ENCODE measurements at regions not wholly inside any gene's neighbourhood (a gene's known extent, or its start where the extent isn't known, plus 50 kb on each side); places are given as distances from the start of the nearest gene placed in this dataset.

GRCh38 chr5:88948746-88949600 lies 66.0 kb upstream of the MEF2C start:
- no peak for DNase-seq (ENCODE audit: low read depth in 2 of 2, low spot score in 1 of 2)

- no peak for DNase-seq (ENCODE audit: low read depth in 2 of 2, low spot score in 1 of 2)
Observed at GRCh38 chr5:88944751-88945531, 62.0 kb upstream of the MEF2C start.

DNA sequence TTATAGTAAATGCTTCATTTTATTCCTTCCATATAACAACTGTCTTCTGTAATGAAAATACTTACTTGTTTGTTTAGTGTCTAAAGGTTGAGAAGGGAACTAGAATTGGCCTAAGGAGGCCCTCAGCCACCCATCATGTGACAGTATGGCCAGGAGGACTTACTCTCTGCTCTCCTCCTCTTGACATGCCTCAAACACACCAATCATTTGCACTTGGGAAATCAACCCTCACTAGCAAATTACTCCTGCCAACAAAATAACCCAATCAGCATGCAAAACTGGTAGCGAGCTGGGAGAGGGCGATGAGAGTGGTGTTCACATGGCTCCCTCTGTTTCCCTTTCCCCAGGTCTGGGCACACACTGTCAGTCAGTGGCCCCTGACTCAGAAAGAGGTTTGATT lies 58.6 kb upstream of the MEF2C start:
- no peak for DNase-seq (ENCODE audit: low read depth in 2 of 2, low spot score in 1 of 2)

- DNase-seq (ENCODE audit: low read depth in 2 of 2, low spot score in 1 of 2), result no peak
Observed at GRCh38 chr5:88940713-88941112, 57.7 kb upstream of the MEF2C start.

DNA sequence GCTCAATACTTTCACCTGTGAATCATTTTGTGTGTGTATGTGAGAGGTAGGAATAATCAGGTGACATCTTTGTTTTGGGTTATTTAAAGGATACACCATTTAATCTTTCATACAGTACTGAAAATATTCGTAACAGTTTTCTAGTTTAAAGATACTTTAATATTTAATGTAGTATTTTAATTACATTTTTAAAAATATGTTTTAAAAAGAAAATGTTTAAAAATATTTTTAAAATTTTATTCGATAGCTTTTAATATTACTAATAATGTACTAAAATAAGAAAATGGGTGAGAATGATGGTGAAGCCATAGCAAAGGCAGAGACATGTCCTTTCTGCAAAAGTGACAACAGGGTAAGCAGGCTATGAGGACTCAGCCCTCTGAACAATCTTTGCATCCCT lies 56.3 kb upstream of the MEF2C start:
- no peak for DNase-seq (ENCODE audit: low read depth in 2 of 2, low spot score in 1 of 2)

DNA sequence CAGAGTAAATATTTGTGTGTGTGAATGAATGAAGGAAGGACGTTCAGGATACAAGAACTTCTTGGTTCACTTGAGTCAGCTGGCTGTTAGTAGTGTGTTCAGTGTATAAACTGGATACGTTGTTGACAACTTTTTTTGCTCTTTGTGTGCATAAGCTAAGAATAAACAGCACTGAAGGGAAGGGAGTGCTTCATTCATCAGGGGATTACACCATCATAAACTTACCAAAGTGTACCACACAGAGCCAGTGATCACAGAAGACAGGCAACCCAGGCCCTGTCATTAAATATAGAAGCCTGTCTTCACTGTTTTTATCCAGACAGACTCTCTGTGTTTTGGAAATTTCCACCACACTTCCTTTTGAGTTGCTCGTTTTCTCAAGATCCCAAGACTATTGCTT lies 55.5 kb upstream of the MEF2C start:
- DNase-seq (ENCODE audit: low read depth in 2 of 2, low spot score in 1 of 2), result no peak

- DNase-seq (ENCODE audit: low read depth in 2 of 2, low spot score in 1 of 2), result no peak
Observed at GRCh38 chr5:88937406-88937805, 54.4 kb upstream of the MEF2C start.

- DNase-seq (ENCODE audit: low read depth in 2 of 2, low spot score in 1 of 2), result no peak
Observed at GRCh38 chr5:88934439-88934838, 51.5 kb upstream of the MEF2C start.

Measured in stimulated activated CD8-positive, alpha-beta memory T cell treated with anti-CD3 and anti-CD28 coated beads, Interleukin-4, amount 100 ng/mL, for 1 hour (primary cell).